GM13977 (cell line): ENCODE measurements at regions not wholly inside any gene's neighbourhood (a gene's known extent, or its start where the extent isn't known, plus 50 kb on each side); places are given as distances from the start of the nearest gene placed in this dataset.

Experiments
- DNase-seq: peaks from one replicate; pipeline ENCODE4 v3.0.0; 2012; ENCODE audit warnings: low spot score
- in situ Hi-C: fragments of 300-500 bp; cut with MboI; formaldehyde crosslinking; loops from one replicate; pipeline ENCODE4 v1.12.0; 2022; ENCODE audit warnings: low sequenced_read_pairs, low pct_unique_long_range_greater_than_20kb, mixed read lengths, inconsistent platforms; ENCODE audit not compliant: unreplicated experiment
- TF ChIP-seq, protein P1 (sequence below): IDR thresholded peaks from 2 replicates; pipeline ENCODE4 v1.5.1; 2012; ENCODE audit warnings: mild to moderate bottlenecking, control low read depth; ENCODE audit not compliant: insufficient read depth; ENCODE audit errors: extremely low read depth, missing control alignments

DNA sequence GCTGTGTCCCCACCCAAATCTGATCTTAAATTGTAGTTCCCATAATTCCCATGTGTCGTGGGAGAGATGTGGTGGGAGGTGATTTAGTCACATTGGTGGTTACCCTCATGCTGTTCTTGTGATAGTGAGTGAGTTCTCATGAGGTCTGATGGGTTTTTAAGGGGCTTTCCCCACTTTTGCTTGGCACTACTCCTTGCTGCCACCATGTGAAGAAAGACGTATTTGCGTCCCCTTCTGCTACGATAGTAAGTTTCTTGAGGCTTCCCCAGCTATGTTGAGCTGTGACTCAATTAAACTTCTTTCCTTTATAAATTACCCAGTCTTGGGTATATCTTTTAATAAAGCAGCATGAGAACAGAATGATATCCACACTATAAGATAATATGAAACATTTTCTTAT lies 1023.4 kb downstream of the TLE4 start:
- in situ Hi-C loops = no loop called here
- TF ChIP-seq, protein P1, sequence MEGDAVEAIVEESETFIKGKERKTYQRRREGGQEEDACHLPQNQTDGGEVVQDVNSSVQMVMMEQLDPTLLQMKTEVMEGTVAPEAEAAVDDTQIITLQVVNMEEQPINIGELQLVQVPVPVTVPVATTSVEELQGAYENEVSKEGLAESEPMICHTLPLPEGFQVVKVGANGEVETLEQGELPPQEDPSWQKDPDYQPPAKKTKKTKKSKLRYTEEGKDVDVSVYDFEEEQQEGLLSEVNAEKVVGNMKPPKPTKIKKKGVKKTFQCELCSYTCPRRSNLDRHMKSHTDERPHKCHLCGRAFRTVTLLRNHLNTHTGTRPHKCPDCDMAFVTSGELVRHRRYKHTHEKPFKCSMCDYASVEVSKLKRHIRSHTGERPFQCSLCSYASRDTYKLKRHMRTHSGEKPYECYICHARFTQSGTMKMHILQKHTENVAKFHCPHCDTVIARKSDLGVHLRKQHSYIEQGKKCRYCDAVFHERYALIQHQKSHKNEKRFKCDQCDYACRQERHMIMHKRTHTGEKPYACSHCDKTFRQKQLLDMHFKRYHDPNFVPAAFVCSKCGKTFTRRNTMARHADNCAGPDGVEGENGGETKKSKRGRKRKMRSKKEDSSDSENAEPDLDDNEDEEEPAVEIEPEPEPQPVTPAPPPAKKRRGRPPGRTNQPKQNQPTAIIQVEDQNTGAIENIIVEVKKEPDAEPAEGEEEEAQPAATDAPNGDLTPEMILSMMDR = no peak
- no peak for DNase-seq

DNA sequence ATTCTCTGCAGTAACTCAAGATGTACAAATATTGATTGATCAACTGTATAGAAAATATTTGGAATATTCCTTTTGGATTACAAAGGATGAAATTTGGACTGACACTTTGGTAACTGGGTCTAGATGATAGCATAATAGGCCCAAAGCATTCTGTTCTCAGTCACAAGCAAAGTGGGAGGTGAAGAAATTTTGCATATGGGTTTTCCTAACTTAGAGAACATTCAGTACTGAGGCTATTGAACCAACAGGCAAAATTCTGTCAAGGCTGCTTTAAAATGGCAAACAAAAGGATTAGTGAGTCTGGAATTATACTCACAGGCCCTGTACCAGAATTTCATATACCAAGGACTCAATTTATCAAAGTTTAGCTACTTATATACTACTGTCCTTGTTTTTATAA lies 1020.6 kb downstream of the TLE4 start:
- in situ Hi-C loops = no loop called here
- DNase-seq = no peak
- TF ChIP-seq, protein P1 = no peak

DNA sequence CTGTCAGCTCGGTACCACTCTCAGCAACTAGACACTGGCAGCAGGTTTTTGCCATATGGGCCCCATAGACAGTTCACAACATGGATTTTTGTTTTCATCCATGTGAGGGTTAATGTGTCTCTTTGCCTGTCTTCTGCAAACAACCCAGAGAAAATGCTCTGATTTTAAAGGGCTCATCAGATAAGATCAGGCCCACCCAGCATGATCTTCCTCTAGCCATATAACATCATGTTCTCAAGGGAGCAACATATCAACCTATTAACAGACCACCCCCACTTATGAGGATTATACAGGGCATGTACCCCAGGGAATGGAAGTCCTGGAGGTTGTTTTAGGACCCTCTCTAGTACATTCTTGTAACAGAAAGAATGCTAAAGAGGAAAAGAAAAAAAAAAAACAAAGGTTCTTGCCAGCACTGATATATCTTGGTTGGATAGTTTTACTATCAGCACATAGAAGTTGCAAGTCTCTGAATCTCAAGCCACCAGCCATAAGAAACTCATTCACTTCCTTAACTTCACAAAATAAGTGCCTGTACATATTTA lies 1015.1 kb downstream of the TLE4 start:
- TF ChIP-seq, protein P1 = no peak
- DNase-seq = no peak
- in situ Hi-C loops = no loop called here

DNA sequence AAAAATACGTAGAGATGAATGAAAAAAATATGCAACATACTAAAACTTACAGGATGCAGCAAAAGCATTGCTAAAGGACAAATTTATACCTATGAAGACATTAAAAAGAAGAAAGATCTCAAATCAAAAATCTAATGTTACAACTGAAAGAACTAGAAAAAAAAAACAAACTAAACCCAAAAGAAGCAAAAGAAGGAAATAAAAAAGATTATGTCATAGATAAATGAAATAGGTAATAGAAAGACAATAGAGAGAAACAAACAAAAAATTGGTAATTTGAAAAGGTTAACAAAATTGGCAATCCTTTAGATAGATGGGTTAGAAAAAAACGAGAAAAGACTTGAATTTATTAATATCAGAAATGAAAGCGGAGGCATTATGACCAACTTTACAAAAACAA lies 1000.2 kb downstream of the TLE4 start:
- TF ChIP-seq, protein P1 = no peak
- in situ Hi-C loops = no loop called here
- DNase-seq = no peak

DNA sequence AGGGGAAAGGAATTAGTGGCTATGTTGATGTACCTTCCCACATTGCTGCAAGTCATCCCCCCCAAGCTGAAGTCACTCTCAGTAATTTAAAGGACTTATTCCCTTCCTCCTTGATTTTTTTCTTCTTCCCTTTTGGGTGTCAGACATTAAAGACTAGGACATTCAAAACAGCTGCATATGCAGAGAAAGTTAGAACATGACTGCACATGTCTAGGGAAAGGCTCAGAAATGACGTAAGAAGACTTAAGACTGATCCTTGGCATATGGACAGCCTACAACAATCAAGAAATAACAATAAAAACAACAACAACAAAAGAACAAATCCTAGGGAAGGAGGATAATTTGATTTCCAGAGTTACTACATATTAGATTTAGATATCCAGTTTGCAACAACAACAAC lies 997.5 kb downstream of the TLE4 start:
- TF ChIP-seq, protein P1 = no peak
- in situ Hi-C loops = no loop called here
- DNase-seq = no peak

DNA sequence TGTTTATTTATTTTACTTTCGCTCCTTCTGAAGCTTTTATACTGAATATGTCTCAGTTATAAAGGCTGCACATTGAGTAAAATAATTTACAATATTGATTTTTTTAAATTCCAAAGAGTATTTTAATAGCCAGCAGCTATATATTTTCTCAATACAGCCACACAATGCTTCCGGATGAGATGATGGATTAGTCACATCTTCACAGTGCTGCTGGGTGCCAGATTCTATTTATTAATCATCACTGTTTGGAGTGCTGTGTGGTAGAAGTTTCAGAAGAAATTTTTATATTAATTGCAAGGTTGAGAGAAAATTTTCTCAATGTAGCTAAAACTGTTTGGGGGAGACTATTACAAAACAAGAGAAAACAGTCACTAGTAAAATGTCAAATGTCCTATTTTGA lies 989.8 kb downstream of the TLE4 start:
- TF ChIP-seq, protein P1 = no peak
- in situ Hi-C loops = no loop called here
- no peak for DNase-seq

DNA sequence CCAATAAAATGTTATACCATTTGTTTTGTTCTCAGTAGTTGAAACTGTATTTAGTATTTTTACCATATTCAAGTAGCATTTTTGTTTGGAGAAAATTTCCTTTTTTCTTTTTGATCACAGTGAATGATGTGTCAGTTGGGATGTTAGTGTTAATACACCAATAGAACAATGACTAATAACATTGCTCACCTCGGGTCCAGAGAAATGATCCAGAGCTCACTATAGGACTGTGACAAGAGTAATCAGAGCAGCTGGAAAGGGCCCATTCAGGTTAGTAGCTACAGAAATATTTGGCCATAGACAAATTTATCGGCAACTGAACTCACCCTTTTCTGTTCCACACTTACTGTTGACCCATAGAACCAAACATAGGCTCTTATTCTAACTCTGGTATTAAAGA lies 989.2 kb downstream of the TLE4 start:
- in situ Hi-C loops = no loop called here
- TF ChIP-seq, protein P1 = no peak

More for the DNA sequence above, 989.2 kb downstream of the TLE4 start:
- no peak for DNase-seq
